ENCODE measurements at regions not wholly inside any gene's neighbourhood (a gene's known extent, or its start where the extent isn't known, plus 50 kb on each side); places are given as distances from the start of the nearest gene placed in this dataset.

DNA sequence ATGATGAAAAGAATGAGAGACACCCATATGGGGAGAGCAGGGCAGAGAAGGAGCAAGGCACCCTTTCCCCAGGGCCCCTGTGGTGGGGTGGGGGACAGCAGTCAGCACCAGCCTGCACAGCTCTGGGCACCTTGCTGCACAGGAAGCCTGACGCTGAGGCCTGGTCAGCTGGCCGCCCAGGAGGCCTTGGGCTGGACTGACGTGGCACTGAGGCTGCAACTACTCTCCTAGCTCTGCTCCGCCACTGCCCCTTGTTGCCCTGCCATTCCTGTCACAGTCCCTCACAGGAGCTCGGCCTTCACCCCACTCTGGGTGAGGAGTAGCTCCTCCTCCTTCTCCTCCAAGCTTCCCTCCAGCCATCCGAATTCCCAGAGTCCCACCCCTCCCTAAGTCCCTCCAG is 99.7 kb downstream of the CPN2 start:
- Histone ChIP-seq H3K36me3 (no peaks in the 10 kb centered on the region), H3K4me1 (ENCODE audit: control insufficient read depth in 1 of 2, insufficient read depth in 1 of 2, low read depth in 1 of 2, low read length in 1 of 2) (peaks cover 20 to 21% of the 10 kb centered on the region in 2 experiments), H3K27ac (no peak overlapping the region), H3K27me3 (peaks cover 26% of the 10 kb centered on the region), H3K4me3 (ENCODE audit: low read depth in 1 of 2, low read length in 1 of 2) (no peak overlapping the region), H3K9me3 (no peaks in the 10 kb centered on the region)
- TF ChIP-seq, protein P1, sequence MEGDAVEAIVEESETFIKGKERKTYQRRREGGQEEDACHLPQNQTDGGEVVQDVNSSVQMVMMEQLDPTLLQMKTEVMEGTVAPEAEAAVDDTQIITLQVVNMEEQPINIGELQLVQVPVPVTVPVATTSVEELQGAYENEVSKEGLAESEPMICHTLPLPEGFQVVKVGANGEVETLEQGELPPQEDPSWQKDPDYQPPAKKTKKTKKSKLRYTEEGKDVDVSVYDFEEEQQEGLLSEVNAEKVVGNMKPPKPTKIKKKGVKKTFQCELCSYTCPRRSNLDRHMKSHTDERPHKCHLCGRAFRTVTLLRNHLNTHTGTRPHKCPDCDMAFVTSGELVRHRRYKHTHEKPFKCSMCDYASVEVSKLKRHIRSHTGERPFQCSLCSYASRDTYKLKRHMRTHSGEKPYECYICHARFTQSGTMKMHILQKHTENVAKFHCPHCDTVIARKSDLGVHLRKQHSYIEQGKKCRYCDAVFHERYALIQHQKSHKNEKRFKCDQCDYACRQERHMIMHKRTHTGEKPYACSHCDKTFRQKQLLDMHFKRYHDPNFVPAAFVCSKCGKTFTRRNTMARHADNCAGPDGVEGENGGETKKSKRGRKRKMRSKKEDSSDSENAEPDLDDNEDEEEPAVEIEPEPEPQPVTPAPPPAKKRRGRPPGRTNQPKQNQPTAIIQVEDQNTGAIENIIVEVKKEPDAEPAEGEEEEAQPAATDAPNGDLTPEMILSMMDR (IDR thresholded peaks at IDR 0.05) = no peak

DNA sequence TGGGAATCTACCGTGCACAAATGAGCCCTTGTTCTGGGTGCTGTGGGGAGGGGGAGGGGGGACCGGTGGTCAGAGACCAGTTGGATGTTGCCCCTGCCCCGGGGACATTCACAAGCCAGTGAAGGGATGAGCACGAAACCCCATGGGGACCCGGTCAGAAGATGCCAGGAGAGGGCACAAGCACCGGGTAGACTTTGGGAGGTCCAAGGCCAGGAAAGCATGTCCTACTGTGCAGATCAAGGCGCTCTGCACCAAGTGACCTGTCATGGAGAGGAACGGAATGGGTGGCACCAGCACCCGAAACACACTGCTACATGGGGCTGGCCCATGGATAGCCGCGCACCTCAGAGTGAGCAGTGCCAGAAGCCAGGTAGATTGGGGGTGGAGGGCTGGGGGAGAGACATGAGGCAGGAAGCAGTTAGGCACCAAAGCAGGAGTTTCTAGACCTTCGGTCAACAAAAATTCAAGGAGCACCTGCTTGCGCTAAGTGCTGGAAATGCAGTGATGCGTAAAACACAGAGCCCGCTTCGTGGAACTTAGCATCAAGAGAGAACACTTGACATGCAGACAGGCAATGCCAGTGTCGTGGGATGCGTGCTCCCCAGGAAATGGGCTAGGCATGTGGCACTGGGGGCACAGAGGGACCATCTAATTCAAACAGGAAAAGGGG is 99.1 kb downstream of the CPN2 start:
- H3K4me1 ChIP-seq (ENCODE audit: control insufficient read depth in 1 of 2, insufficient read depth in 1 of 2, low read depth in 1 of 2, low read length in 1 of 2) = peaks cover 14 to 16% of the 10 kb centered on the region in 2 experiments
- TF ChIP-seq, protein P1 (IDR thresholded peaks at IDR 0.05) = no peak
- no peak overlapping the region for H3K4me3 ChIP-seq (ENCODE audit: low read depth in 1 of 2, low read length in 1 of 2)
- H3K36me3 ChIP-seq = no peaks in the 10 kb centered on the region
- no peaks in the 10 kb centered on the region for H3K9me3 ChIP-seq
- H3K27ac ChIP-seq = no peak overlapping the region
- H3K27me3 ChIP-seq = peaks cover 26% of the 10 kb centered on the region

DNA sequence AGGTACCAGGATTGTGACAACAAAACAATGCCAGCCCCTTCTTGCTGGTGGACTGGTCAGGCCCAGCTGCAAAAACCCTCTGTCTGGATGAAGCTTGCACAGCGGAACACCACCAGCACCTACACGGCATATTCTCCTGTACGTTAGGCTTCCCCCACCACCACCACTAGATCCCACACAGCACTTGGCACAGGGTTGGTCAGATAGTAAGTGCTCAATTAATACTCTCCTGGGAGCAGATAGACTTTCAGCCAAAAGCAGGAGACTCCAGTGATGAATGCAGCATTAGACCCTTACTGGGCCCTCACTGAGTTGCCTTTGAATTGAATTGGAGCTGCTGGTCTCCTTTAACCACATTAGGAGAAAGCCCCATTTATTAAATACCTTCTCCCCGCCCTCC is 97.9 kb downstream of the CPN2 start:
- Histone ChIP-seq H3K9me3 (no peaks in the 10 kb centered on the region), H3K4me1 (ENCODE audit: control insufficient read depth in 1 of 2, insufficient read depth in 1 of 2, low read depth in 1 of 2, low read length in 1 of 2) (peaks cover 8 to 9% of the 10 kb centered on the region in 2 experiments), H3K27me3 (peaks cover 26% of the 10 kb centered on the region), H3K36me3 (no peaks in the 10 kb centered on the region), H3K4me3 (ENCODE audit: low read depth in 1 of 2, low read length in 1 of 2) (no peak overlapping the region), H3K27ac (no peak overlapping the region)
- TF ChIP-seq, protein P1 (IDR thresholded peaks at IDR 0.05) = no peak

DNA sequence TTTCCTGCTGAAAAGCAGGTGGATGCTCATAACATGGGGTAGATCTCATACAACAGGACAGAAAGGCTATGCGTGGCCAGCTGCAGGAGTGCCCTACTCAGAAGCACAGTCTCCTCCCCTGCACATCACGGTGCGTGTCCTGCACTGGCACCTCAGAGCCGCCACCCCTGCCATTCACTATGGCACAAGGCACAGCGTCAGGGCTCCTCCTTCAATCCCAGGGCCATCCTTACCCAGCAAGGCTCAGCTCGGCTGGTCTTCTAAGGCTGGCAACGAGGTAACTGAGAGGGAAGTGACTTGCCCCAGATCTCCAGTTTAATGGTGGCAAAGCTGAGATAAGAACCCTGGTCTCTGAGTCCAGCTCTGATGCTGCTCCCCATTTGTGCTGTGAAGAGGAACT is 97.1 kb downstream of the CPN2 start:
- H3K27me3 ChIP-seq = peaks cover 25% of the 10 kb centered on the region

GRCh38 chr3:194255252-194256039 is 95.7 kb downstream of the CPN2 start:
- Histone ChIP-seq H3K4me3 (ENCODE audit: low read depth in 1 of 2, low read length in 1 of 2) (peak overlapping the region; percentile 12 to 15), H3K27me3 (peaks cover 11% of the 10 kb centered on the region), H3K27ac (no peak overlapping the region), H3K36me3 (no peaks in the 10 kb centered on the region), H3K4me1 (ENCODE audit: control insufficient read depth in 1 of 2, insufficient read depth in 1 of 2, low read depth in 1 of 2, low read length in 1 of 2) (peaks cover 8 to 9% of the 10 kb centered on the region in 2 experiments), H3K9me3 (no peaks in the 10 kb centered on the region)
- TF ChIP-seq, protein P1 (IDR thresholded peaks at IDR 0.05) = no peak

More for the DNA sequence above, 97.1 kb downstream of the CPN2 start:
- H3K4me1 ChIP-seq (ENCODE audit: control insufficient read depth in 1 of 2, insufficient read depth in 1 of 2, low read depth in 1 of 2, low read length in 1 of 2) = peaks cover 8 to 9% of the 10 kb centered on the region in 2 experiments
- no peaks in the 10 kb centered on the region for H3K36me3 ChIP-seq
- H3K4me3 ChIP-seq (ENCODE audit: low read depth in 1 of 2, low read length in 1 of 2) = no peak overlapping the region
- H3K27ac ChIP-seq = no peak overlapping the region
- no peaks in the 10 kb centered on the region for H3K9me3 ChIP-seq
- TF ChIP-seq, protein P1 (IDR thresholded peaks at IDR 0.05) = no peak

Measured in neutrophil (primary cell).